NCI-H2171 treated with DMSO at 0.1 percent for 48 hours (cell line): ENCODE measurements at regions not wholly inside any gene's neighbourhood (a gene's known extent, or its start where the extent isn't known, plus 50 kb on each side); places are given as distances from the start of the nearest gene placed in this dataset.

Experiments
- DNase-seq: peaks from one replicate; lab custom pipeline; 2025; lab: John Stamatoyannopoulos, UW

GRCh38 chr19:28883241-28883693, 329.7 kb downstream of the UQCRFS1 start:
- no peak for DNase-seq

DNA sequence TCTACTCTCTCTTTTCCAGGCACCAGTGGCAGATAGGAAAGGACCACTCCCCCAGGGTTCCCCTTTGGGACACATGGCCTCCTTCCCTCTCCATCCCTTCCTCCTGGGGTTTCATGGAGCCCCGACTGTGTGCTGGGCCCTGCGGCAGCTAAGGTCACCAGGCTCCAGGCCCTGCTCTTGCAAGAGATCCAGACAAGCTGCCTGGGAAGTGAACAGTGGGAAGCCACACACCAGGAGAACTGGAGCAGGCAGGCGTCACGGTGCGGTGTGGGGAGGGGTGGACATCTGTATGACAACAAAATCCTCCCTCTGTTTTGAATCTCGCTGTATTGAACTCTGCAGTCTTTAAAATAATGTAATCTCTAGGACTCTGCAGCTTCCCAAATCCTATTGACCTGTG, 330.1 kb downstream of the UQCRFS1 start:
- no peak for DNase-seq

GRCh38 chr19:28881616-28882015, 331.3 kb downstream of the UQCRFS1 start:
- DNase-seq = peak; percentile 31

DNA sequence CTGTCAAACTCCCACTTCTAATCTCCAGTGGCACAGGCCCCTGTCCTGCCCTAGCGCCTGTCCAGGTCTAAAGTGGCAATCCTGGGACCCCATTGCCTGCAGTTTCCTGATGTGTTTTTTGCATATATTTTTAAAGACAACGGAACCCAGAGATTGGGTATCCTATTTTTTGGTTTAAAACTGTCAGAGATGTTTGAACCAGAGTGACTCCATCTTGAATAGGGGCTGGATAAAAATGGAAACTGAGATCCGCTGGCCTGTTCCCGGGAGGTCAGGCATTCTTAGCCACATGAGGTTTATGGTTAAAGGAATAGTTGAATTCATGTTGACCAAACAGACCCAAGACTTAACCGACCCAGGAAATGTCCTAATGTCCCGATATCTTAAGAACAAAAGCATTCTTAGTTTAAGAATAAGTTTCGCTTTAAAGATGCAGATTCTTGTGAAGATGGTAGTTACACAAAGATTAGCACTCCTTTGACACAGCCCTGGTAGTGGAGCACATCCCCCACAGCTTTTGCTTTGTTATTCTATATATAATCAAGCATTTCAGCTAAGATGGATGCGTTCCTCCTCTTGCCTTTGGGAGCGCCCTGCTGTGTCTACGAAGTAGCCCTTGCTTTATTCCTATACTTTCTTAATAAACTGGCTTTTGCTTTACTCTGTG, 332.1 kb downstream of the UQCRFS1 start:
- no peak for DNase-seq

DNA sequence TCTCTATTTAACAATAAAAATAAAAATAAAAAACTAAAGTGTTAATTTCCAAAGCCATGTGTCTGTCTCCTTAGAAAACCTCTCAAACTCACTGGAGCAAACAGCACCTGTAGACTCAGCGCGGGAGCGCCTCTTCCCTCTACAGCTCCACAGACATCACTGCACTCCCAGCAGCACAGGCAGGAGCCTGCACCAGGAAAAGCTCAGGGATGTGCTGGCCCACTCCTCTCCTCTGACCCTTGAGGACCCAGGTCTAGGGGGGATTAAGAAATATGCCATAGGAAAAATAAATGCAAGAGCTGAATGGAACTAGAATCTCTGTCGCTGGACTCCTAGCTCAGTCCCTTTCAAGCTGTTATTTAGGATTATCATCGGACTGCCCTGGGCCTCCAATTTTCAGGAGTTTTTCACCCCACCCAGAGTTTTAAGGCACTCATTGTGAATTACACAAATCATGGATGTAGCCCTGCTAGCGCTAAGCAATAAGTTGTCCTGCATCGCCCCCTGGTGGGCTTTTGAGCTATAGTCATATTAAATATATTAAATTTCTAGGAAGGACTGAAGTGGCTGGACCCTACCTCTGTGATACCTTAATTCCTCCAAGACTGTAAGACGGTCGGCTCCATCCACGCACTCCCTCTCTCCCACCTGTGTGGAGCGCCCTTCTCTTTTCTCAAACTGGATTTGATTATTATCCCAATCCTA, 333.9 kb downstream of the UQCRFS1 start:
- DNase-seq = peak; percentile 83

GRCh38 chr19:28876609-28877123, 336.3 kb downstream of the UQCRFS1 start:
- no peak for DNase-seq

GRCh38 chr19:28874742-28875141, 338.2 kb downstream of the UQCRFS1 start:
- no peak for DNase-seq

DNA sequence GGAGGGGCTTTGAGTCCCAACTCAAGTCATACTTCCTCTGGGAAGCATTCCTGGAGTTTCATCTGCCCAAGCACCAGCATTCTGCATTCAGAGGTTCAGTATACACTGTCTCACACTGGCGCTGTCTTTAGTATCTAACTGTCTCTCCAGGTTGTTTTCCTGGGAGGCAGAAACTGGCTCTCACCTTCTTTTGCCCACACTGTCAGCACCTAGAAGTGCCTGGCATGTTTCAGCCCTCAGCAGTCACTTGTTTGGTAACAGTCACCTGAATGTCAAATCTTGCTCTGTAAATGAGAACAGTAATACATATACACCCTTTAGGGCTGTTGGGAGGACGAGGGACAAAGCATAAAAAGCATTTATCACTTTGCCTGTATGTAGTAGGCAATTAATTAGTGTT, 339.6 kb downstream of the UQCRFS1 start:
- no peak for DNase-seq

DNA sequence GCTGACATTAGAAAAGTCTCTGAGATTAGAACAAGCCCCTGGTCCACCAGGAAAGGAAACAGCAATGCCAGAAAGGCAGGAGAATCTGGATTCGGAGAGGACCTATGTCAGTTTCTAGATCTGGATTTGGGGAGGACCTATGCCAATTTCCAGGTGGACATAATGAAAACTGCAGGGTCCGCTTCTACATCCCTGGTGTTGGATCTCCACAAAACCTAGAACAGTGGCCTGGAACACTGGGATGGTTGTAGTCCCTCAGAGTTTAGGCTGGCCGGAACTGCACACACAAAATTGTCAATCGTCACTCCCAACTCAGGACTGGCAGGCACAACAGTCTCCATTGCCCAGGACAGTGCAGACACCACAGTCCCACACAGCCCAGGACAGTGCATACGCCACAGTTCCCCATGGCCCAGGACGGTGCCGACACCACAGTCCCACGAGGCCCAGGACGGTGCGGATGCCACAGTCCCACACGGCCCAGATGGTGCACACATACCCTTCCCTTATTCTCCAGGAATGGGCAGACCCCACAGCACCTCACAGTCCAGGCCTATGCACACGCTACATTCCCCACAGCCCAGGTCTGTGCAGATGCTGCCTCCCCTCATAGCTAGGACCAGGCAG, 341.7 kb downstream of the UQCRFS1 start:
- DNase-seq = no peak

DNA sequence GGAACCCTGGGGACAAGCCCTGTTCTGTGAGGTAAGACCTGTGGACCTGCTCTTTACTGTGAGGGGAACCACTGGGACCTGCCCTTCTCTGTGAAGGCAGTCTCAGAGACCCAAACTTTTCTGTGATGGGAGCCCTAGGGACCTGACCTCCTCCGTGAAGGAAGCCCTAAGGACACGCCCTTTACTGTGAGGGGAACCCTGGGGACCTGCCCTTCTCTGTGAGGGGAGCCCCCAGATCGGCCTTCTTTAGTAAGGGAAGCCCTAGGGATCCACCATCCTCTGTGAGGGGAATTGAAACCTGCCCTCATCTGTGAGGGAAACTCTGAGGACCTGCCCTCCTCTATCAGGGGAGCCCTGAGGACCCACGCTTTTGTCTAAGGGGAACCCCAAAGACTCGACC, 343.5 kb downstream of the UQCRFS1 start:
- DNase-seq = no peak

- no peak for DNase-seq
Measured at GRCh38 chr19:28868836-28869235, 344.1 kb downstream of the UQCRFS1 start.

DNA sequence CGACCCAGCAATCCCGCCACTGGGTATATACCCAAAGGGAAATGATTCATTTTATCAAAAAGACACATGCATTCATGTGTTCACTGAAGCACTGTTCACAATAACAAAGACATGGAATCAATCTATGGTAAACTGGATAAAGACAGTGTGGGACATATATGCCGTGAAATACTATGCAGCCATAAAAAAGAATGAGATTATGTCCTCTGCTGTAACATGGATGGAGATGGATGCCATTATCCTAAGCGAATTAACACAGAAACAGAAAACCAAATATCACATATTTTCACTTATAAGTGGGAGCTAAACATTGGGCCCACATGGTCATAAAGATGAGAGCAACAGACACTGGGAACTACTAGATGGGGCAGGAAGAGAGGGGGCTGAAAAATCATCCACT, 345.0 kb downstream of the UQCRFS1 start:
- no peak for DNase-seq

GRCh38 chr19:28864577-28865042, 348.3 kb downstream of the UQCRFS1 start:
- no peak for DNase-seq

DNA sequence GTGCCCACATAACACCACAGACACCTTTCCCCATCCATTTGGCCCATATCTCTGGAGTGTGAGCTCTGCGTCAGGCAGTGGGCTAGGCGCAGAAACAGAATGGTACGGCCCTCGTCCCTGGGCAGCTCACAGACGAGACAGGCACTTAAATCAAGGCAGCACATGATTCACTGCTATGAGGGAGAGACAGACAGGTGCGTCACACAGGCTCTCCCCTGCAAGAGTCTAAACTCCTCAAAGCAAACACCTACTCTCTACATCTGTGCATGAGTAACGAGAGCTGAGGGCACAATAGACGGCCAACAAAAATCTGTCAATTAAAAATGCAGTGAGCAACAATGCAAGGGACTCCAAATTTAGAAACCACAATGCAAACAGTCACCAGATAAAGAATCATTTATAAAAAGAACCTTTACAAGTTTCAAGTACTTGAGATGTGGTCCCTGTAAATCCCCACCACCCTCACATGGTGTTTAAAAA, 348.9 kb downstream of the UQCRFS1 start:
- DNase-seq = no peak

DNA sequence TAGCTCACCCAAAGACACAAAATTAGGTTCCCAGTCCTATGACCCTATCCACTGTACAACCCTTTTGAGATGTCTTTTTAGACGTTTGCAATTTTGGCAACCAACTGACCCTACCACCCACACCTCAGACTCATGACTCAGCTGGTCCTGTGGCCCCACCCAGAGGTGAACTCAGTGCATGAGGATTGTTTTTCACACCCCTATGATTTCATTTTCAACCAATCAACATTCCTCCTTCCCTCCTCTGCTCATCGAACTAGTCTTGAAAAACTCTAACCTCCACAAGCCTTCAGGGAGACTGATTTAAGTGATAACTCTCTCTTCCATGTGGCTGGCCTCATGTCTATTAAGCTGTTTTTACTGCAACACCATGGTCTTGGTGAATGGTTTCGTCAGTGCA, 350.7 kb downstream of the UQCRFS1 start:
- no peak for DNase-seq

DNA sequence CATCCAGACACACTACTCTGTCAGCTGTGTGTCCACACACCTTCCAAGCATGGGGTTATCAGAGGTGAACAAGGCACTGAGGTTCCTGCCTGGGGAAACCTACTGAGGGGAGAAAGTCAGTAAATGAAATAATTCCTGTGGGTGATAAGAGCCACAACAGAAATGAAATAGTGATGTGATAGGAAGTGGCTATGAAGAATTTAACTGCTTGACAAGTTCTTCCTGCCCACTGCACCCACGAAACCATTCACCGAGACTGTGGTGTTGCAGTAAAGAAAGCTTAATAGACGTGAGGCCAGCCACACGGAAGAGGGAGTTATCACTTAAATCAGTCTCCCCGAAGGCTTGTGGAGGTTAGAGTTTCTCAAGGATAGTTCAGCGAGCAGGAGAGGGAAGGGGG, 353.1 kb downstream of the UQCRFS1 start:
- DNase-seq = no peak

GRCh38 chr19:28858933-28859332, 354.0 kb downstream of the UQCRFS1 start:
- no peak for DNase-seq

- DNase-seq = no peak
Measured at GRCh38 chr19:28857967-28858366, 355.0 kb downstream of the UQCRFS1 start.

- DNase-seq = no peak
Measured at GRCh38 chr19:28855216-28855615, 357.7 kb downstream of the UQCRFS1 start.

DNA sequence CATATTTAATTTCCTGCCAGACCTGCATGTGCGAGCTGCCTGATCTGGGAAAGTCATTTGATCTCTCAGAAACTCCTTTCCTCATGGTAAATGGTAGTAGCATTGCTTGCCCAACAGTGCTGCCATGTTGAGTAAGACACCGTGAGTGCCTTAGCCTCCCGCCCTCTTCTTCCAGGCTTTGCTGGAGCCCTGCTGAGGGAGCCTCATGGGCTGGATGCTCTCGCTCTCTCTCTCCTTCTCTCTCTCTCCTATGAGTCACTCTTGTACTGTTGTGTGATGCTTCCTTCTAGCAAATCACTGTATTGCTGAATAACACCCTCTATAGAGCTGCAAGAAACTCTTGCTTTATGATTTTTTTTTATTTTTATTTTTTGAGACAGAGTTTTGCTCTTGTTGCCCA, 365.5 kb downstream of the UQCRFS1 start:
- no peak for DNase-seq

DNA sequence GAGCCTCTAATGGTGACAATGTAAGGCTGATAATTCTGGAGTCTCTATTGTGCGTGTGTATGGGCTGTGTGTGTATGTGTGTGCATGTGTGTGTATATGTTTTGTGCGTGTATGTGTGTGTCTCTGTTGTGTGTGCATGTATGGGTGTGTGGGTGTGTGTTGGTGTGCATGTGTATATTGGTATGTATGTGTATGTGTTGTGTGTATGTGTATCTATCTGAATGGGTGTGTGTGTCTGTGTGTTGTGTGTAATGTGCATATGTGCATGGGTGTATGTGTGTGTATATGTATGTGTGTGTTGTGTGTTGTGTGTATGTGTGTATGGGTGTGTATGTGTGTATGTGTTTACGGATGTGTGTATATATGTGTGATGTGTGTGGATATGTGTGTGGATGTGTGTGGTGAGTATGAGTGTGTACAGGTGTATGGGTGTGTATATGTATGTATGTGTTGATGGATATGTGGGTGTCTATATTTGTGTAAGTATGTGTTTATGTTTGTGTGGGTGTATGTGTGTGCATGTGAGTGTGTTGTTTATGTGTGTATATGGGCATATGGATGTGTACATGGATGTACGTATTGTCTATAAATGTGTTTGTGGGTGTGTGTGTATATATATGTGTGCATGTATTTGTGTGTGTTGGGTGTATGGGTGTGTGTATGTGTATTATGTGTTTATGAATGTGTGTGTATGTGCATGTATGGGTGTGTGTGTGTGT, 366.7 kb downstream of the UQCRFS1 start:
- DNase-seq = no peak
